ENCODE measurements at regions not wholly inside any gene's neighbourhood (a gene's known extent, or its start where the extent isn't known, plus 50 kb on each side); places are given as distances from the start of the nearest gene placed in this dataset.

DNA sequence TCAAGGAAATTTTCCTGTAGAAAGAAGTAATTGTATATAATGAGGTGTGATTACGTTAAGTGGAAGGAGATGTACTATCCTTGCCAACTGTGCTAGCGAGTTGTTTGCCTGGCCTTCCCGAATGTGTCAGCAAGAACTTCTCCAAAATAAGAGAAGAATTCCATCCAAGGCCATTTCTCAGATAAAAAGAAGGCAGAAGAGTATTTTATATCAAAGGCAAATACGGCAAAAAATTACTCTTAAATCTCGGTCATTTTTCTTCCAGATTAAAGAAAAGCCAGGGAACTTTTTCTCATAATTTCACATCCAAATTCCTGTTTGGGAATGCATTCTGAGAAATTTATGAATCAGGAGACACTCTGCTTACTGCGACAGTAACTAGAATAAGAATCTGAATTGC lies 290.6 kb downstream of the CBLN4 start:
- no peaks in the 10 kb centered on the region; the same call in 2 of the 3 replicates for H3K9me3 ChIP-seq (replicated peaks; ENCODE audit: control insufficient read depth, insufficient read depth, low read length)
- H3K9ac ChIP-seq (ENCODE audit: control insufficient read depth, insufficient read depth, low read length): no peak overlapping the region
- ChIA-PET CTCF (interaction anchor here (0.9 kb wide), 1 partner anchor 11 kb away, joined by 3 read pairs; no protein-coding TSS in a partner anchor), SMC1A (ENCODE audit: uncharacterized antibody, unreplicated experiment) (no interaction called here), RAD21 (ENCODE audit: unreplicated experiment) (no interaction called here), POLR2A (no interaction called here)
- no peak overlapping the region for H3K27ac ChIP-seq (ENCODE audit: control insufficient read depth, insufficient read depth)
- H3K4me3 ChIP-seq: no peak overlapping the region
- no peak for ATAC-seq
- no peaks in the 10 kb centered on the region for H4K20me1 ChIP-seq (ENCODE audit: control insufficient read depth, insufficient read depth)
- H3K4me1 ChIP-seq (ENCODE audit: control insufficient read depth, insufficient read depth, low read length): no peaks in the 10 kb centered on the region
- in situ Hi-C loops (cut with MboI): no loop called here
- BruUV-seq (replicated peaks): no TSS peak
- no peak for FAIRE-seq
- no peak overlapping the region for H3K4me2 ChIP-seq (ENCODE audit: control insufficient read depth, insufficient read depth)
- H3K79me2 ChIP-seq (ENCODE audit: control insufficient read depth, insufficient read depth, low read length): no peaks in the 10 kb centered on the region
- no peaks in the 10 kb centered on the region for H3K36me3 ChIP-seq (ENCODE audit: control insufficient read depth in 2 of 2, insufficient read depth in 2 of 2, low read length in 1 of 2)
- no peak overlapping the region for H2AFZ ChIP-seq (ENCODE audit: control insufficient read depth, low read depth, low read length)
- no peaks in the 10 kb centered on the region for H3K27me3 ChIP-seq (replicated peaks in 1 of 2; ENCODE audit: control insufficient read depth in 2 of 2, insufficient read depth in 2 of 2, low read length in 1 of 2)
- intact Hi-C loops (cut with micrococcal nuclease; ENCODE audit: unreplicated experiment): no loop called here
- 37% methylated on average over 6 of the region's 6 CpGs for WGBS (ENCODE audit: insufficient coverage, insufficient replicate concordance, low lambda C conversion rate, missing lambda C conversion rate)
- no peak for TF ChIP-seq SMAD5 (IDR thresholded peaks at IDR 0.05; ENCODE audit: low read depth)
- no peak for TF ChIP-seq SMC3 (IDR thresholded peaks at IDR 0.05; ENCODE audit: borderline replicate concordance, low read length)
- TF ChIP-seq SIN3A (IDR thresholded peaks at IDR 0.05; ENCODE audit: low read depth, low read length): no peak
- TF ChIP-seq ZNF24 (IDR thresholded peaks at IDR 0.05): no peak
- no peak for TF ChIP-seq ZBED1 (IDR thresholded peaks at IDR 0.05; ENCODE audit: borderline replicate concordance)
- no peak for TF ChIP-seq JUND (IDR thresholded peaks at IDR 0.05; ENCODE audit: low read depth, low read length)
- TF ChIP-seq, protein P1, sequence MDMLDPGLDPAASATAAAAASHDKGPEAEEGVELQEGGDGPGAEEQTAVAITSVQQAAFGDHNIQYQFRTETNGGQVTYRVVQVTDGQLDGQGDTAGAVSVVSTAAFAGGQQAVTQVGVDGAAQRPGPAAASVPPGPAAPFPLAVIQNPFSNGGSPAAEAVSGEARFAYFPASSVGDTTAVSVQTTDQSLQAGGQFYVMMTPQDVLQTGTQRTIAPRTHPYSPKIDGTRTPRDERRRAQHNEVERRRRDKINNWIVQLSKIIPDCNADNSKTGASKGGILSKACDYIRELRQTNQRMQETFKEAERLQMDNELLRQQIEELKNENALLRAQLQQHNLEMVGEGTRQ (IDR thresholded peaks at IDR 0.05; ENCODE audit: borderline replicate concordance, low read depth, low read length): no peak
- no peak for TF ChIP-seq EGR1 (IDR thresholded peaks at IDR 0.05; ENCODE audit: borderline replicate concordance in 1 of 2, low read depth in 2 of 2, low read length in 2 of 2)
- DNase-seq (ENCODE audit: low read depth, low spot score): no peak

DNA sequence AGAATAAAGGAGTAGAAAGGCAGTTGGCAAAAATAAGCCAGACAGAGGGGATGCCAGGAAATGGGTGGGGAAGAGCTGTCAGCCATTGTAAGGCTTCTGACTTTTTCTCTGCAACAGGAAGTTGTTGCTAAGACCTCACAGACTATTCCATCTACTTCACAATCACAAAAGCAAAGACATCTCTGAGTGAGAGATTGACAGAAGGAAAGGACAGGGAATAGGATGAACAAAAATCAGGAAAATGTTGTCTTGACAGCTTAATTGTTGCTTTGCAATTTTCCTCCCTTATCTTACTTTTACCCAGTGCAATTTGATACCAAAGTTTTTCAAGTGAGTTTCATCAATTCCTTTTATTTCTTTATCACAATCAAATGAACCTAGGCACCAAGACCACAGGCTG lies 291.2 kb downstream of the CBLN4 start:
- BruUV-seq (replicated peaks): no TSS peak
- TF ChIP-seq HSF1 (IDR thresholded peaks at IDR 0.05; ENCODE audit: low read depth, low read length) (no peak), REST (IDR thresholded peaks at IDR 0.05; ENCODE audit: low read depth, low read length) (no peak)

More for the DNA sequence above, 291.2 kb downstream of the CBLN4 start:
- H3K4me1 ChIP-seq (ENCODE audit: control insufficient read depth, insufficient read depth, low read length): no peaks in the 10 kb centered on the region
- FAIRE-seq (no peak), DNase-seq (ENCODE audit: low read depth, low spot score) (no peak), ATAC-seq (no peak)
- no peak overlapping the region for H3K4me2 ChIP-seq (ENCODE audit: control insufficient read depth, insufficient read depth)
- H3K79me2 ChIP-seq (ENCODE audit: control insufficient read depth, insufficient read depth, low read length): no peaks in the 10 kb centered on the region
- ChIA-PET POLR2A (no interaction called here), RAD21 (ENCODE audit: unreplicated experiment) (no interaction called here), SMC1A (ENCODE audit: uncharacterized antibody, unreplicated experiment) (no interaction called here), CTCF (no interaction called here)
- H3K27ac ChIP-seq (ENCODE audit: control insufficient read depth, insufficient read depth): no peak overlapping the region
- H3K9me3 ChIP-seq (replicated peaks; ENCODE audit: control insufficient read depth, insufficient read depth, low read length): no peaks in the 10 kb centered on the region; the same call in 2 of the 3 replicates
- no peak overlapping the region for H3K9ac ChIP-seq (ENCODE audit: control insufficient read depth, insufficient read depth, low read length)
- in situ Hi-C loops (cut with MboI): no loop called here
- intact Hi-C loops (cut with micrococcal nuclease; ENCODE audit: unreplicated experiment): no loop called here
- no peak overlapping the region for H3K4me3 ChIP-seq
- no peaks in the 10 kb centered on the region for H4K20me1 ChIP-seq (ENCODE audit: control insufficient read depth, insufficient read depth)
- no peaks in the 10 kb centered on the region for H3K27me3 ChIP-seq (replicated peaks in 1 of 2; ENCODE audit: control insufficient read depth in 2 of 2, insufficient read depth in 2 of 2, low read length in 1 of 2)
- no peaks in the 10 kb centered on the region for H3K36me3 ChIP-seq (ENCODE audit: control insufficient read depth in 2 of 2, insufficient read depth in 2 of 2, low read length in 1 of 2)
- H2AFZ ChIP-seq (ENCODE audit: control insufficient read depth, low read depth, low read length): no peak overlapping the region

Data from GM12878 (cell line).